Mucosa of stomach (tissue), 1 donor: ENCODE measurements at regions not wholly inside any gene's neighbourhood (a gene's known extent, or its start where the extent isn't known, plus 50 kb on each side); places are given as distances from the start of the nearest gene placed in this dataset.

ENCODE experiments used
- H3K27me3 ChIP-seq: one replicate; pipeline ENCODE4 v1.7.0; 2013; ENCODE audit warnings: mild to moderate bottlenecking, low read length; ENCODE audit not compliant: control insufficient read depth, insufficient read depth
- H3K36me3 ChIP-seq: one replicate; pipeline ENCODE4 v1.7.0; 2013; ENCODE audit warnings: low read length; ENCODE audit not compliant: control insufficient read depth, insufficient read depth
- H3K4me1 ChIP-seq: one replicate; pipeline ENCODE4 v1.7.0; 2013; ENCODE audit warnings: mild to moderate bottlenecking, low read length; ENCODE audit not compliant: control insufficient read depth, insufficient read depth
- H3K4me3 ChIP-seq: one replicate; pipeline ENCODE4 v1.7.0; 2013; ENCODE audit warnings: low read length
- H3K9ac ChIP-seq: one replicate; pipeline ENCODE4 v1.7.0; 2013; ENCODE audit warnings: mild to moderate bottlenecking, low read length, moderate library complexity
- H3K9me3 ChIP-seq: one replicate; pipeline ENCODE4 v1.7.0; 2013; ENCODE audit warnings: mild to moderate bottlenecking, low read length, moderate library complexity; ENCODE audit not compliant: control insufficient read depth
- donor health status: Pancreatic carcinoma.

GRCh38 chr6:167663784-167664443, 162.8 kb upstream of the AFDN start:
- Histone ChIP-seq H3K4me3 (no peak overlapping the region), H3K27me3 (no peaks in the 10 kb centered on the region), H3K9ac (peak overlapping the region; percentile 18), H3K36me3 (no peaks in the 10 kb centered on the region), H3K9me3 (no peaks in the 10 kb centered on the region), H3K4me1 (peaks cover 55% of the 10 kb centered on the region)

DNA sequence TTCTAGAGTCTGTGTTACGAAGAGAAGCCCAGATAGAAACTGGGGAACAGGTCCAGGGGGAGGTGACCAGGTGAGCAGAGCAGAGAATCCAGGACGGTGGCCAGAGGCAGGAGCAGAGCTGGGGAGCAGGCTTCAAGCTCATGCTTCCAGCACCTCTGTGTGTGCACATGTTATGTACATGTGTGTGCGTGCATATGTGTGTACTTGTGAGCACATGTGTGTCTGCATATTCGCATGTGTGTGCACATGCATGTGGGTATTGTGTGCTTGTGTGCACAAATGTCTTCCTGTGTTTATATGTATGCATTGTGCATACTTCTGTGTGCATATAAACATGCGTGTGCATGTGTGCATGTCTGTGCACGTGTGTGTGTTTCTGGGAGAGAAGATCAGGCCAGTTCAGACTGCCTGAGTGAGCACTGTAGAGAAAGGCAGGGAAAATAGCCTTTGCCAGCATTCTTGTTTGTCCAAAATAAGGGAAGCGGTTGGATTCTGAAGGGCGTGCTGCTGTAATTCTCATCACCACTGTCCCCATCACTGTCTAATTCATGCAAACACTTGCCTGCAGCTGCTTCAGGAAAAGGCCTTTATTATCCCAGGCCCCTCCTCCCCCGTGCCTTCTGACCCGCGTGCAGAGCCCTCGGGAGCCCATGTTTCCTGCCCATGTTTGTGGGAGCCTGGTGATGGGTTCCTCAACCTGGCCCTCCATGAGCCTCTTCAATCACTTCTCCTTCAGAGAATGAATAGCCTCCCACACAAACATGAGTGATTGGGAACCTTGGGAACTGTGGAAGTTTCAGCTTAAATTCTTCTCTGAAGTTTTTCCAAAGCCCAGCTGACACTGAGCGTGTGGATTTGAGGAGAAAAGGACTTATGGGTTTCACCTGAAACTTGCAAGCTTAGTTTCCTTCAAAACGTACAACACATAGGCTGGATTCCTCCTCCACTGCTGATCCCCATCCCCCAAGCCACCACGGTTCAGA, 161.7 kb upstream of the AFDN start:
- Histone ChIP-seq H3K36me3 (no peaks in the 10 kb centered on the region), H3K4me1 (peaks cover 56% of the 10 kb centered on the region), H3K9me3 (no peaks in the 10 kb centered on the region), H3K9ac (no peak overlapping the region), H3K27me3 (no peaks in the 10 kb centered on the region), H3K4me3 (no peak overlapping the region)

DNA sequence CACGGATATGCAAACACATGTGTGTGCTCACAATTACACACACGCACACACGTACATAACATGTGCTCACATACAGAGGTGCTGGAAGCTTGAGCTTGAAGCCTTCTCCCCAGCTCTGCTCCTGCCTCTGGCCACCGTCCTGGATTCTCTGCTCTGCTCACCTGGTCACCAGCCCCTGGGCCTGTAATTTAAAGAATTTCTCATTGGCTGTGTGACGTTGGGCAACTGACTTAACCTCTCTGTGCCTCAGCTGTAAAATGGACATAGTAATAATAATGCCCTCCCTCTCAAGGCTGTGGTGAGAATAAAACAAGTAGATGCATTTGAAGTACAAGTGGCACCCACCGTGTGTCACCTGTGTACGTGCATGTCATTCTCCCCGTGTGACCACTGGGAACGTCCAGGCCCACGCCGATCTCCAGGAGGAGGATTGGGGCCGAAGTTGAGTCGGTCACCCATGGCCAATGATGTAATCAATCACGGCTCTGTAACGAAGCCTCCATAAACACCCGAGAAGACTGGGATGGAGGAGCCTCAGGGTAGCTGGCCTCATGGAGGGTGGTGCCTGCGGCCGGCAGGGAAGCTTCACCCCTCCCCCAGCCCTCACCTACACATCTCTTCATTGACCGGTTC, 160.9 kb upstream of the AFDN start:
- no peaks in the 10 kb centered on the region for H3K9me3 ChIP-seq
- H3K36me3 ChIP-seq, result no peaks in the 10 kb centered on the region
- H3K9ac ChIP-seq, result no peak overlapping the region
- H3K4me1 ChIP-seq, result peaks cover 55% of the 10 kb centered on the region
- H3K27me3 ChIP-seq, result no peaks in the 10 kb centered on the region
- no peak overlapping the region for H3K4me3 ChIP-seq

GRCh38 chr6:167666571-167667203, 160.0 kb upstream of the AFDN start:
- H3K9me3 ChIP-seq, result no peaks in the 10 kb centered on the region
- no peaks in the 10 kb centered on the region for H3K27me3 ChIP-seq
- peaks cover 46% of the 10 kb centered on the region for H3K4me1 ChIP-seq
- no peak overlapping the region for H3K9ac ChIP-seq
- no peak overlapping the region for H3K4me3 ChIP-seq
- H3K36me3 ChIP-seq, result no peaks in the 10 kb centered on the region

GRCh38 chr6:167667204-167668018, 159.3 kb upstream of the AFDN start:
- H3K9ac ChIP-seq, result no peak overlapping the region

GRCh38 chr6:167668019-167668753, 158.5 kb upstream of the AFDN start:
- H3K27me3 ChIP-seq, result no peaks in the 10 kb centered on the region
- H3K4me3 ChIP-seq, result no peak overlapping the region
- H3K9ac ChIP-seq, result no peak overlapping the region
- peaks cover 31% of the 10 kb centered on the region for H3K4me1 ChIP-seq
- no peaks in the 10 kb centered on the region for H3K9me3 ChIP-seq
- no peaks in the 10 kb centered on the region for H3K36me3 ChIP-seq

More at GRCh38 chr6:167667204-167668018, 159.3 kb upstream of the AFDN start:
- no peaks in the 10 kb centered on the region for H3K36me3 ChIP-seq
- no peaks in the 10 kb centered on the region for H3K27me3 ChIP-seq
- H3K4me1 ChIP-seq, result peaks cover 39% of the 10 kb centered on the region
- no peak overlapping the region for H3K4me3 ChIP-seq
- H3K9me3 ChIP-seq, result no peaks in the 10 kb centered on the region

DNA sequence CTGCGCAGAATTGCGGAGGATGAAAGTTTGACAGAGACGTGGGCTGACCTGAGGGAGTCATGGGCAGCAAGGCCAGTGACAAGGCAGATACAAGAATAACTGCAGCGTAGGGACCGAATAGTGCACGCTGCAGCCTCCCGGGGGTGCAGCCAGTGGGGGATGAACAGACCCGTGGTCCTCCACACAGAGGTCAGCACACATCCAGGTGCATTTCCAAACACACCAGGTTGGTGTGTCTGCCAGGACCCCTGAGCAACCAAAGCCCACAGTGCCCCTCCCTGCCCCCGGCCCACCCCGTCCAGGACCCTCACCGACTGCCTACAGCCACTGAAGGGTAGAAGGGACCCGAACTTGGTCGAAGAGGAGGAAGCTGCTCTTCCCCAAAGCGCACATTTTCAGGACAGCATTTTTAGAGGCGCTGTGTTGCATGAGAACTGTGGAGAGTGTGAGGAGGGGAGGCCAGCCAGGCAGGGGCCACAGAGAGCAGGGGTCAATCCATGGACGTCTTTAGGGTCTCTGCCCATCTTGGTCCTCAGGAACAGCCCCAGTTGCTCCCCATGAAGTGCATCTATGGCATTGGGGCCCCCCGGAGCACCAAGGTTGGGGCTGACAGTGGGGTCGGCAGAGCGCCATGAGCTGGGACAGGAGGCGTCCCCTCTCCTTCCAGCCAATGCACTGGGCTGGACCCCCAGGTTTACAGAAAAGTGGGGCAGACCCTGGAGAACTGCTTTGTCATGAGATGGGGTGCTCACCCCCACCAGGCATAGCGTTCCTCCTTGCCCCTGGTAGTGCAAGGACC, 157.8 kb upstream of the AFDN start:
- Histone ChIP-seq H3K27me3 (no peaks in the 10 kb centered on the region), H3K36me3 (no peaks in the 10 kb centered on the region), H3K4me3 (no peak overlapping the region), H3K9me3 (no peaks in the 10 kb centered on the region), H3K9ac (no peak overlapping the region), H3K4me1 (peaks cover 23% of the 10 kb centered on the region)

DNA sequence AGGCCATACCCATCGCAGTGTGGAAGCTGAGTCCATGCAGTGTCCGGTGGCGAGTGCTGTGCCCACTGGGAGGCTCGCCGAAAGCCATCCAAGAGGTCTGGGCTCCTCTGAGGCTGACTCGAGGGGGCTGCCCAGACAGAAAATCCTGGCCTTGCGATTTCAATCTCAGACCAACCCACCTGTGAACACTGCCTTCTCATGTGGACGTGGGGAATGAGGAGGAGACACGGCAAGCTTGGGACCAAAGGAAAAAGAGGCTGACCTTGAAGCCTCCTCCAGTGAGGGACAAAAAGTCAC, 157.2 kb upstream of the AFDN start:
- Histone ChIP-seq H3K4me3 (no peak overlapping the region), H3K9ac (no peak overlapping the region), H3K27me3 (no peaks in the 10 kb centered on the region), H3K36me3 (no peaks in the 10 kb centered on the region), H3K9me3 (no peaks in the 10 kb centered on the region), H3K4me1 (peaks cover 18% of the 10 kb centered on the region)

GRCh38 chr6:167669870-167670802, 156.6 kb upstream of the AFDN start:
- H3K27me3 ChIP-seq, result no peaks in the 10 kb centered on the region
- no peaks in the 10 kb centered on the region for H3K9me3 ChIP-seq
- no peaks in the 10 kb centered on the region for H3K36me3 ChIP-seq
- H3K4me1 ChIP-seq, result peaks cover 12% of the 10 kb centered on the region
- no peak overlapping the region for H3K4me3 ChIP-seq
- no peak overlapping the region for H3K9ac ChIP-seq

DNA sequence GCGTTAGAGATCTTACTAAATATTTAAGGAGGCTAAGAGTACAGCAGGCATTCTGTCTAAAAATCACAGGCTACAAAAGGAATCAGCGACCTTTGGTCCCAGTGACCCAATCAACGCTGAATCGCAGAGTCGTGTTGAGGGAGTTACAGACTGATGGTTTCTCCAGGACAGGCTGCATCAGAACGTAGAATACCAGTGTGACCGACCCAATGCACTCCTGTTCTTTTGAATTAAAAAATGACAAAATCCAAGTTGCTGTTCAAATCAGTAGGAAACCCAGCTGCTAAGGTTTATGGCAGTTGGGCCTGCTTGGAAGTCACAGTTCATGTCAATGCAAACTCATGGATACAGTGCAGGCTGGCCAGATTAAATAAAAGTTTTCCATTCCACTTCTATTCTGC, 155.8 kb upstream of the AFDN start:
- no peaks in the 10 kb centered on the region for H3K9me3 ChIP-seq
- no peak overlapping the region for H3K9ac ChIP-seq
- H3K4me3 ChIP-seq, result no peak overlapping the region
- H3K27me3 ChIP-seq, result no peaks in the 10 kb centered on the region
- H3K36me3 ChIP-seq, result no peaks in the 10 kb centered on the region
- H3K4me1 ChIP-seq, result peaks cover 20% of the 10 kb centered on the region
